Loucy (cell line): ENCODE measurements at regions not wholly inside any gene's neighbourhood (a gene's known extent, or its start where the extent isn't known, plus 50 kb on each side); places are given as distances from the start of the nearest gene placed in this dataset.

Source experiments
- EZH2phosphoT487 ChIP-seq: fragments of 200-600 bp; IDR thresholded peaks from 2 replicates; pipeline ENCODE4 v1.6.1; 2018; ENCODE audit warnings: antibody characterized with exemption, mild to moderate bottlenecking, moderate library complexity, borderline replicate concordance
- TF ChIP-seq, protein P1 (sequence below): fragments of 200-600 bp; sonication (generic); conservative IDR thresholded peaks from 2 replicates; pipeline ENCODE4 v1.5.1; 2014; ENCODE audit warnings: mild to moderate bottlenecking, antibody characterized with exemption, low read length

DNA sequence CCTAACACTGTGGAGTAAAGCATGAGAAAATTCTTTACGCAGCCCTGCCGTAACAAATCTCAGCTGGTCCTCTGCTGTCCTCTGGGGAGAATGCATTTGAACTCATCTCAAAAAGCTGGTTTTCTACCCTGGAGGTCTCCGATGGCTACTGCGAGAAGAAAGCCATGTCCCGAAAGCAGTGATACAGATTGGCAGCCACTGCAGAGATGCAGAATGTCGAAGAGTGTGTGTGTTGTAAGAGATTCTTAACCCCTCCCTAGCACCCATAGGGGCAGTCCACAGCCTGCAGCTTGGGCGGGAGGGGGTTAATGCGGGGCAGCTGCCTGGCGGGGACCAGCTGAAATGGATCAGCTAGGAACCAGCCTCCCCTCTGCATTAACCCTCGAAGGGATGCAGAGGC is 235.9 kb downstream of the ZNF516 start:
- TF ChIP-seq, protein P1, sequence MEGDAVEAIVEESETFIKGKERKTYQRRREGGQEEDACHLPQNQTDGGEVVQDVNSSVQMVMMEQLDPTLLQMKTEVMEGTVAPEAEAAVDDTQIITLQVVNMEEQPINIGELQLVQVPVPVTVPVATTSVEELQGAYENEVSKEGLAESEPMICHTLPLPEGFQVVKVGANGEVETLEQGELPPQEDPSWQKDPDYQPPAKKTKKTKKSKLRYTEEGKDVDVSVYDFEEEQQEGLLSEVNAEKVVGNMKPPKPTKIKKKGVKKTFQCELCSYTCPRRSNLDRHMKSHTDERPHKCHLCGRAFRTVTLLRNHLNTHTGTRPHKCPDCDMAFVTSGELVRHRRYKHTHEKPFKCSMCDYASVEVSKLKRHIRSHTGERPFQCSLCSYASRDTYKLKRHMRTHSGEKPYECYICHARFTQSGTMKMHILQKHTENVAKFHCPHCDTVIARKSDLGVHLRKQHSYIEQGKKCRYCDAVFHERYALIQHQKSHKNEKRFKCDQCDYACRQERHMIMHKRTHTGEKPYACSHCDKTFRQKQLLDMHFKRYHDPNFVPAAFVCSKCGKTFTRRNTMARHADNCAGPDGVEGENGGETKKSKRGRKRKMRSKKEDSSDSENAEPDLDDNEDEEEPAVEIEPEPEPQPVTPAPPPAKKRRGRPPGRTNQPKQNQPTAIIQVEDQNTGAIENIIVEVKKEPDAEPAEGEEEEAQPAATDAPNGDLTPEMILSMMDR, result no peak
- no peak for TF ChIP-seq EZH2phosphoT487
